Central memory CD4-positive, alpha-beta T cell (primary cell): ENCODE measurements at regions not wholly inside any gene's neighbourhood (a gene's known extent, or its start where the extent isn't known, plus 50 kb on each side); places are given as distances from the start of the nearest gene placed in this dataset.
"Not testable (repeated sequence)": the region's sequence is repeated elsewhere in the genome, so short reads cannot be mapped to it uniquely, and the experiment has no call there.

ENCODE experiments used
- DNase-seq: peaks from one replicate; pipeline ENCODE4 v3.0.0; 2022

DNA sequence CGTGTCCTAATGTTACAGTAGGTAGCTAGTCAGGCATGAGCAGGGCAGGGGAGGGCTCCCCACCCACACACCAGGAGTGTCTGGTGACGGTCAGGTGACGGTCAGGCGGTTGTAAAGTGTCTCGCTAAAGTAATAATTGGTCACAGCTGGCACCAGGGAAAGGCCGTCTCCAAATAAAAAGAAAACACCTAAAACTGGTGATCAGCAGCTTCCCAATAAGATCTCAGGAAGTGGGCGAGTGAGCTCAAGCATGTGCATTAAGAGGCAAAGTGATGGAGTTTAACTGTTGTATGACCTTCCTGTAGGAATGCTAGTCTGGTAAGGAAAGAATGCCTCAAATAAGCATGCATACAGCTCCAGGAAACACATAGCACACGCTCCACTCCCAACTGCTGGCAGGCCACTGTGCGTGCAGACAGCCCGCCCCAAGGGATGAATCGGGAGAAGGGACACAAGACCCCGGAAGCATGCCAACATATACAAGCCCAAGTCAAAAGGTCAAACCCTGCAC is 177.1 kb downstream of the RNF144A start:
- no peak for DNase-seq

DNA sequence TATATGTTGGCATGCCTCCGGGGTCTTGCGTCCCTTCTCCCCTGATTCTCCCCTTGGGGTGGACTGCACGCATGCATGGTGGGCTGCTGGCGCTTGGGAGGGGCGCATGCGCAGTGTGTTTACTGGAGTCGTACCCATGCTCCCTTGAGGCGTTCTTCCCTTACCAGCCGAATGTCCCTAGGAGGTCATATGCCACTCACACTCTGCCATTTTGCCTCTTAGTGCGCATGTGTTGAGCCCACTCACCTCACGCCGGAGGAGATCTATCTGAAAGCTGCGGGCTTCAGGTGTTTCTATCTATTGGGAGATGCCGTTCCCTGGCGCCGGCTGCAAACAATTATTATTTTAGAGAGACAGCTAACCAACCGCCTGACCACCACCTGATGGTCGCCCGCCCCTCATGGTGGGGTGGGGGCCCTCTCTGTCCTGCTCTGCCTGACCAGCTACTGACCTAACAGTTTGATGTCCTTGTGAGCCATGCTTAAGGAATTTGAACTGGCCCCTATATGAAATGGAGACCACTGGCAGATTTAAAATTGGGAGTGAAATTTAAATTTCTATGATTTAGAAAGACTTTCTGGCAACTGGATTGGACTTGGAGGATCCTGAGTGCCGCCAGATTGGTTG is 179.6 kb downstream of the RNF144A start:
- DNase-seq, result no peak

DNA sequence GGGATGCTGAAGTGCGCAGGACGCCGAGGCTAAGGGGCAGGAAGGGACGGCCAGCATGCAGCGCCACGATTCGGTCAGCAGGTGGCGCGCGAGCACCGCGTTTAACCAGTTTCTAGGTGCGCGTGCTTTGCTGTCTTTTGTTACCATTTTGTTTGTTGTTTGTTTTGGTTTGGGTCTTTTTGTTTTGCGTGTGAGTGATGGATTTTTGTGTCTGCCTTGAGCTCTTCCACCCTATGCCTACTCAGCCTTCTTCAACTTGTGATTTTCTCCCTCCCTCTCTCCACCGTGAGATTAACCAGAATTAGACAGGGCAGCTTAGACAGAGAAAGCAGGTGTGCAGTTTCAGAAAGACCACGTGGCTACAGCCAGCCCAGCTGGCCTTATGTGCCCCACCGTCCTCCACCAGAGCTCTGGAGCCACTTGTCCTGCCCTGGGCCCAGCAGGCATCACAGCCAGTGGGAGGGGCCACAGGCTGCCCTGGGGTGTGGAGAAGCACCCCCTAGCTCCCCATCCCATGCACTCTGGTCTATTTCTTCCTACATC is 180.2 kb downstream of the RNF144A start:
- DNase-seq, result peak; percentile 59

DNA sequence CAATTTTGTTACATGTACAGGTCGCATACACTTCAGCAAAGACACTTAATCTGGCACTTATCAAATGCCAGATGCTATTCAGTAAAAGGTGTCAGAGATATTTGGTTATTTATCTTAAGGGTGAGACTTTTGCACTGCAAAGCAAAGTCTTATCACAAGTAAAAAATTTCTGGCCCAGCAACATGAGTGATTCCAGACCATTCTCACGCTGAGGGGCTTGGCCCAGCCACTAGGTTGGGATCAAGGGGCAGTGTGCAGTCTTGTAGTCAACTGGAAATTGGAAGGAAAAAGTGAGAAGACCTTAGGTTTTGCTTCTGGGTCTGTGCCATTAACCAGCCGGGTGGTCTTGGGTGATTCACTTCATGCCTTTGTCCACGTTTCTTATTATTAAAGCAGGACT is 181.6 kb downstream of the RNF144A start:
- no peak for DNase-seq

GRCh38 chr2:7099687-7100086 is 182.5 kb downstream of the RNF144A start:
- DNase-seq, result not testable (repeated sequence)

DNA sequence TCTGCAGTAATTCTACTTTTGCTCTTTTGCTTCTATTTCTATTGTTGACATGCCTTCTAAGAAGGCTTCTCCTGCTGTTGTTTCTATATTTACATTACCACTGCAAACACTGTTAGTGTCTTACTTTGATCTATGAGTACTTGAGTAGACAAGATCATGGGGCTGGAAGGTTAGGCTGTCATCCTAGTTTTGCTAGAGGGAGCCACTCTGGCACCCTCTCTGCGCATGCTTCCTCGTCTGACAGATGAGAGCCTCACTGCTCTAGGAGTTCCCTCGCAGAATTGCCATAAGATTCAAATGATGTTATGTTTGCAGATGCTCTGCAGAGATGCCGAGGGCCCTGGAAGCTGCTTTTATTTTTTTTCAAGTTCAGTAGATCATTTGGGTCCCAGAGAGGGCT is 185.6 kb downstream of the RNF144A start:
- no peak for DNase-seq

DNA sequence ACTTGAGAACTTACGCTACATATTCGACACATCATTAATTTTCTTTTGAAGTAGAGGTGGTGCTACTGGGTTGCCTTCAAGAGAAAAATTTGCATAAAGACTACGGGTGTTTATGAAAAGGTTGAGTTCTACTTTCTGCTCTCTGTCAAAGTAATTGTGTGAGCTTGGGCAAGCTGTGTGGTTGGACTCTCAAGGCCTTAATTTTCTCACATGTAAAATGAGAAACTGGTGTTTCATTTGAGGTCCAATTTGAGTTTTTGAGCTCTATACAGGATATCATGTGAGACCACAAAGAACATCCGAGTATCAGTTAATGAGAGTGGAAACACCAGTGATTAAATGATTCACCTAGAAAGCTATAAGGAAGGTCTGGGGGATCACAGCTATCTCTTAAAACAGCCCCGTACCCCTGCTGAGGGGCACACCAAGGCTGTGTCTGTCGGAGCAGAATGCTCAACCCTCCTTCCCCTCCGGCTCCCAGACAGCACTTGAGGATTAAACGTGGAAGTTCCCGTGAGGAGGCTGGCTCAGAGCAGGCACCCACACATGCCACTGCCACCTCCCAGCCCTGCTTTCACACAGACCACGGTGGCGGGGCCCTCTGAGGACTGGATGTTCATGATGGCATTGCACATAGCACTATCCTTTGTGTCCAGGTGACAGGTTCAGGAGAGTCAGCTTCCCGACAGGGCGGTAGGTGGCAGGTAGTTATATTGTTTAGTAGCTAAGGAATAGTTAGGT is 191.8 kb downstream of the RNF144A start:
- DNase-seq, result no peak

GRCh38 chr2:7109533-7109885 is 192.3 kb downstream of the RNF144A start:
- DNase-seq, result no peak

DNA sequence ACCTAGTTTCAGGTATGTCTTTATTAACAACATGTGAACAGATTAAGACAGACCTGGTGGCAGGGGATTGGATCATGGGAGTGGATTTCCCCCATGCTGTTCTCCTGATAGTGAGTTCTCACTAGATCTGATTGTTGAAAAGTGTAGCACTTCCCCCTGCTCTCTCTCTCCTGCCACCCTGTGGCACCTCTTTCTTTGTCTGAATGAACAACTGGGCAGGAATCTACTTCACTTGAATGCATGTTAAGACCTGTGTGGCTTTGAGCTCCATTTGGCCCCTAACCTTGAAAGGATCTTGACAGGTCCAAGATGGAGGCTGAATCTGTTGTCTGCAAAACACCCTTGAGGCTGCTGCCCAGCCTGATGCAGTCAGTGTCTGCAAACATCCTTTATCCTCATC is 194.4 kb downstream of the RNF144A start:
- DNase-seq, result no peak

GRCh38 chr2:7115364-7115763 is 198.2 kb downstream of the RNF144A start:
- no peak for DNase-seq

DNA sequence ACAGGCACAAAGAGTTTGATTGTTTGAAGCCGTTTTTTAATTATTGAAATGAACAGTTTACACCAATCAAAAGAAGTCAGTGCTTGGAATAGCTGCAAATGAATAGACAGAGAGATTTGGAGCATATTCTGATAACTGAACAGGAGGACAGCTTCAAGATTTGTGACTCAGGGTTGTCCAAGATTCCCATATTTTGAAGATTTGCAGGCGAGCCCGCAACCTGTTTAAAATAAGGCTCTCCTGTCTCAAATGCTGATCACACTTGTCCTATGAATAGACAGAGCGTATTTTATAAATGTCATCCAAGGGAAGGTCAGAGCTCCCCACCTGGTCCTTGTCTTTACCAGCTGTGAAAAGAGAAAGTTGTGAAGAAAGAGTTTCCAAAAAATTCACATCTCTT is 198.7 kb downstream of the RNF144A start:
- DNase-seq, result no peak

DNA sequence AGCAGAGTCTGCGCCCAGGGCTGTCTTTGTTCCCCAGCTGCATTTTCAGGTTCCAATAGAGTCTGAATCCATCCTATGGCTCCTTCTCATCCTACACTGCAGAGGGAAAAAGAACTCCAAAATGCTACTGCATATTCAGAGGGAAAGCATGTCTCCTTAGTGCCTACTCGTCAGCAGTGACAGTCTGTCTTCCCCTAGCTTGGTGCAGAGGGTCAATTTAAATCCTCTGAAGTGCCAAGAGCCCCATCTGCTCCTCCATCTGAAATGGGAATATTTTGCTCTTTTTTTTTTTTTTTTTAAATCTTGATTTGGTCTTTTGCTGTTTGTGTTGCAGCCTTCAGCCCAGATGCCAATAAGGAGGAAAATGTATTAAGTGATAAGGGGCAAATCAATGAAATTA is 199.3 kb downstream of the RNF144A start:
- no peak for DNase-seq

- no peak for DNase-seq
Measured at GRCh38 chr2:7117076-7117475, 199.9 kb downstream of the RNF144A start.

GRCh38 chr2:7118606-7119131 is 201.5 kb downstream of the RNF144A start:
- no peak for DNase-seq

DNA sequence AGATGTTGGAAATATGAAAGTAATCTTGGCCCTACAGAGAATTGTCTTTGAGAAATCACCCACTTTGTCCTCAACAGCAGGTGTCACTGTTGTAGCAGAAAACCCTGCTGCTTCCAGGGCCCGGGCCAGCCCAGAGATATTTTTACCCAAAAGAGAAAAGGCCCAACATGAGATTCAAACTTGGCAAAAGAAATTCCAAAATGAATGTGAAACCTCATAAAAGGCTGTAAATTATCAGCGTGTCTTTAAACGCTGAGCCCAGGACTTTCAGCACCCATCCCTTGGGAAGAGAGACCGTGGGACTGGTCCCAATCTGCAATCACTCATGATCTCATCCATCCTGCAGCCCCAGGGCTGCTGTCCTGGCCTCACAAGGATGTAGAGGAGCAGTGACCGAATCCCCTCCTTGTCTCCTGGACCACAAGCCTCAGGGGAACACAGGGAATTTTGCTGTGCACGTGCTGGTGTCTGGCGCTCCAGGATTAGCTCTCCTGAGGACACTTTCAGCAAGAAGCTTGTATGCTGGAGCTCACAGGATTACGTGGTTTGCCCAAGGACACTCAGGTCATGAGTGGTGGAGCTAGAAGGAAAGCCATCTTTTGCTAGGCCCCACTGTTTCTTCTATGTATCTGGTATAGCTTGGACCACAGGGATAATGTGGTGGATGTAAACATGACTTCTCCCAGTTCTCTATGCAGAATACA is 202.1 kb downstream of the RNF144A start:
- no peak for DNase-seq

- DNase-seq, result no peak
Measured at GRCh38 chr2:7121851-7122250, 204.6 kb downstream of the RNF144A start.

DNA sequence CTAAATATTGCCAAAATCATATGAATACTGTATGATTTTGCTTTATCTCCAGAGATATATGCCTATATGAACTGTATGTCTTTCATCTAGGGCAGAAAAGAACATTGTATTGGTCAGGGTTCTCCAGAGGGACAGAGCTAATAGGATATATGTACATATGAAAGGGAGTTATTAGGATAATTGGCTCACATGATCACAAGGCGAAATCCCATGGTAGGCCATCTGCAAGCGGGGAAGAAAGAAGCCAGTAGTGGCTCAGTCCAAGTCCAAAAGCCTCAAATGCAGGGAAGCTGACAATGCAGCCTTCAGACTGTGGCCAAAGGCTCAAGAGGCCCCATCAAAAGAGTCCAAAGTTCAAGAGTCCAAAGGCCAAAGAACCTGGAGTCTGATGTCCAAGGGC is 209.9 kb downstream of the RNF144A start:
- no peak for DNase-seq

DNA sequence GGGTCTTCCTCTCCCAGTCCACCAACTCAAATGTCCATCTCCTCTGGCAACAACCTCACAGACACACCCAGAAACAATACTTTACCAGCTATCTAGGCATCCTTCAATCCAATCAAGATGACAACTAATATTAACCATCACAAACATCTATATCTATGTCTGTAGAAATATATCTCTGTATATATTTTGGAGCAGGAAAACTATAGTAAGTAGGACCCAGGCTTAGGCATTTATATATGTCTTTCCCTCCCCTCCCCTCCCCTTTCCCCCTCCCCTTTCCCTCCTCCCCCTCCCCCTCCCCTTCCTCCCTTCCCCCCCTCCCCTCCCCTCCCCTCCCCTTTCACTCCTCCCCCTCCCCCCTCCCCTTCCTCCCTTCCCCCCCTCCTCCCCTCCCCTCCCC is 210.5 kb downstream of the RNF144A start:
- no peak for DNase-seq

GRCh38 chr2:7131261-7131660 is 214.0 kb downstream of the RNF144A start:
- no peak for DNase-seq

DNA sequence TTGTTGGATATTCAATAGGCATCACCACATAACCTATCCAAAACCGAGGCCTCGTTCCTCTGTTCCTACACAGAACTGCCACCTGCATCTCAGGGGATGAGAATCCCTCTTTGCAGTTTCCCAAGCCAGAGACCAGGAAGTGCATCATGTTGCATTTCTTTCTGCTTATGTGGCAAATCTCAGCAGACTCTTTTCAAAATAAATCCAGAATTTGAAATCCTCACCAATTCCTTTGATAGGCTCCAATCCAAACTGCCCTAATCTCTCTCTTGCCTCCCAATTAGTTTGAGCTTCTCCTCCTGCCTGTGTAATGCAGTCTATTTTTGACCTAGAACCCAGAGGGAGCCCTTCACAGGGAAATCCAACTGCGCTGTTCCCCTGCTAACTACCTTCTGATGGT is 215.5 kb downstream of the RNF144A start:
- no peak for DNase-seq

GRCh38 chr2:7133521-7133920 is 216.3 kb downstream of the RNF144A start:
- DNase-seq, result no peak

- DNase-seq, result no peak
Measured at GRCh38 chr2:7140306-7140705, 223.1 kb downstream of the RNF144A start.

- no peak for DNase-seq
Measured at GRCh38 chr2:7145707-7146106, 228.5 kb downstream of the RNF144A start.
